WTC11 (cell line): ENCODE measurements at regions not wholly inside any gene's neighbourhood (a gene's known extent, or its start where the extent isn't known, plus 50 kb on each side); places are given as distances from the start of the nearest gene placed in this dataset.

Experiments
- ETV6 ChIP-seq: sonication (generic); formaldehyde crosslinking; IDR thresholded peaks from 2 replicates; pipeline ENCODE4 v1.8.1; 2022; ENCODE audit warnings: mild to moderate bottlenecking, missing genetic modification reagents
- HMGA2 ChIP-seq: fragments of 250-450 bp; sonication (Bioruptor Pico); IDR thresholded peaks from 2 replicates; pipeline ENCODE4 v1.4.0; 2021; ENCODE audit warnings: mild to moderate bottlenecking, moderate library complexity
- IRF2 ChIP-seq: sonication (generic); formaldehyde crosslinking; IDR thresholded peaks from 2 replicates; pipeline ENCODE4 v1.8.0; 2022; ENCODE audit warnings: low read depth, missing genetic modification reagents, borderline replicate concordance
- JUN ChIP-seq: sonication (generic); formaldehyde crosslinking; IDR thresholded peaks from 2 replicates; pipeline ENCODE4 v1.8.0; 2023; ENCODE audit warnings: mild to moderate bottlenecking, missing genetic modification reagents
- NFE2L1 ChIP-seq: sonication (generic); formaldehyde crosslinking; IDR thresholded peaks from 2 replicates; pipeline ENCODE4 v1.8.1; 2023; ENCODE audit warnings: missing genetic modification reagents
- NR2C2 ChIP-seq: sonication (generic); formaldehyde crosslinking; IDR thresholded peaks from 2 replicates; pipeline ENCODE4 v1.8.0; 2022; ENCODE audit warnings: mild to moderate bottlenecking, missing genetic modification reagents
- NR3C1 ChIP-seq: sonication (generic); formaldehyde crosslinking; conservative IDR thresholded peaks from 2 replicates; pipeline ENCODE4 v1.8.1; 2023; ENCODE audit warnings: low read depth, mild to moderate bottlenecking, missing genetic modification reagents
- PRRX2 ChIP-seq: fragments of 250-450 bp; sonication (Bioruptor Pico); IDR thresholded peaks from 2 replicates; pipeline ENCODE4 v1.8.0; 2021; ENCODE audit warnings: mild to moderate bottlenecking
- TEAD4 ChIP-seq: sonication (generic); formaldehyde crosslinking; IDR thresholded peaks from 2 replicates; pipeline ENCODE4 v1.8.0; 2022; ENCODE audit warnings: mild to moderate bottlenecking, missing genetic modification reagents
- ZNF121 ChIP-seq: sonication (generic); formaldehyde crosslinking; IDR thresholded peaks from 2 replicates; pipeline ENCODE4 v1.8.0; 2023; ENCODE audit warnings: missing genetic modification reagents
- TF ChIP-seq, protein P1 (sequence below): fragments of 200-600 bp; IDR thresholded peaks from 2 replicates; pipeline ENCODE4 v1.8.0; 2022; ENCODE audit warnings: antibody characterized with exemption
- TF ChIP-seq, protein P2 (sequence below): sonication (generic); formaldehyde crosslinking; IDR thresholded peaks from 2 replicates; pipeline ENCODE4 v1.8.1; 2023; ENCODE audit warnings: mild to moderate bottlenecking, missing genetic modification reagents, borderline replicate concordance
- TF ChIP-seq, protein P3 (sequence below): sonication (generic); formaldehyde crosslinking; IDR thresholded peaks from 2 replicates; pipeline ENCODE4 v1.8.0; 2023; ENCODE audit warnings: missing genetic modification reagents, mild to moderate bottlenecking, borderline replicate concordance
- TF ChIP-seq, protein P4 (sequence below): sonication (generic); formaldehyde crosslinking; IDR thresholded peaks from 2 replicates; pipeline ENCODE4 v1.8.0; 2022; ENCODE audit warnings: mild to moderate bottlenecking, missing genetic modification reagents

DNA sequence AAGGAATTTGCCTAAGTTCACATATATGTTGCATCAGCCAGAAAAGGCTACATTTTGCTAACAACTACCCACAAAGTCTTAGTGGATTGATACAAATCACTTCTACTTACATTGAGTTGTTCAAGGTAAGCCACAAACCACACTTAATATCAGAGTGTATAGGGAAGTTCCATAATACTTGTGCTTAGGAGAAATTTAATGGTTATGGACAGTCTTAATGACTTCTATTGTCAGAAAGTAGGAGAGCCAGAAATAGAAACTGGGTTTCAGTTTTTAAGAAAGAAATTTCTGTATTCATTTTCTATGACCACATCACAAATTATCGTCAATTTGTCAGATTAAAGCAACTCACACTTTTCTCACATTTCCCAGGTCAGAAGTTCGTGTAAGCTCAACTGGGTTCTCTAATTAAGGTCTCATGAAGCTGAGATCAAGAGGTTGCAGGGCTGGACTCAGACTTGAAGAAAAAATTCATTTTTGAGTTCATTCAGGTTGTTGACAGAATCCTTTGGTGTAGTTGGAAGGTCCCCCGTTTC is 695.7 kb downstream of the CDH11 start:
- TF ChIP-seq HMGA2 (CRISPR knock-in tag) (no peak), ZNF121 (CRISPR knock-in tag) (no peak), NFE2L1 (CRISPR knock-in tag) (no peak), PRRX2 (CRISPR knock-in tag) (no peak), JUN (CRISPR knock-in tag) (no peak), NR2C2 (no peak), ETV6 (CRISPR knock-in tag) (no peak), TEAD4 (CRISPR knock-in tag) (no peak), IRF2 (CRISPR knock-in tag) (no peak), NR3C1 (CRISPR knock-in tag) (no peak)
- TF ChIP-seq, protein P1, sequence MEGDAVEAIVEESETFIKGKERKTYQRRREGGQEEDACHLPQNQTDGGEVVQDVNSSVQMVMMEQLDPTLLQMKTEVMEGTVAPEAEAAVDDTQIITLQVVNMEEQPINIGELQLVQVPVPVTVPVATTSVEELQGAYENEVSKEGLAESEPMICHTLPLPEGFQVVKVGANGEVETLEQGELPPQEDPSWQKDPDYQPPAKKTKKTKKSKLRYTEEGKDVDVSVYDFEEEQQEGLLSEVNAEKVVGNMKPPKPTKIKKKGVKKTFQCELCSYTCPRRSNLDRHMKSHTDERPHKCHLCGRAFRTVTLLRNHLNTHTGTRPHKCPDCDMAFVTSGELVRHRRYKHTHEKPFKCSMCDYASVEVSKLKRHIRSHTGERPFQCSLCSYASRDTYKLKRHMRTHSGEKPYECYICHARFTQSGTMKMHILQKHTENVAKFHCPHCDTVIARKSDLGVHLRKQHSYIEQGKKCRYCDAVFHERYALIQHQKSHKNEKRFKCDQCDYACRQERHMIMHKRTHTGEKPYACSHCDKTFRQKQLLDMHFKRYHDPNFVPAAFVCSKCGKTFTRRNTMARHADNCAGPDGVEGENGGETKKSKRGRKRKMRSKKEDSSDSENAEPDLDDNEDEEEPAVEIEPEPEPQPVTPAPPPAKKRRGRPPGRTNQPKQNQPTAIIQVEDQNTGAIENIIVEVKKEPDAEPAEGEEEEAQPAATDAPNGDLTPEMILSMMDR, result no peak
- TF ChIP-seq, protein P2, sequence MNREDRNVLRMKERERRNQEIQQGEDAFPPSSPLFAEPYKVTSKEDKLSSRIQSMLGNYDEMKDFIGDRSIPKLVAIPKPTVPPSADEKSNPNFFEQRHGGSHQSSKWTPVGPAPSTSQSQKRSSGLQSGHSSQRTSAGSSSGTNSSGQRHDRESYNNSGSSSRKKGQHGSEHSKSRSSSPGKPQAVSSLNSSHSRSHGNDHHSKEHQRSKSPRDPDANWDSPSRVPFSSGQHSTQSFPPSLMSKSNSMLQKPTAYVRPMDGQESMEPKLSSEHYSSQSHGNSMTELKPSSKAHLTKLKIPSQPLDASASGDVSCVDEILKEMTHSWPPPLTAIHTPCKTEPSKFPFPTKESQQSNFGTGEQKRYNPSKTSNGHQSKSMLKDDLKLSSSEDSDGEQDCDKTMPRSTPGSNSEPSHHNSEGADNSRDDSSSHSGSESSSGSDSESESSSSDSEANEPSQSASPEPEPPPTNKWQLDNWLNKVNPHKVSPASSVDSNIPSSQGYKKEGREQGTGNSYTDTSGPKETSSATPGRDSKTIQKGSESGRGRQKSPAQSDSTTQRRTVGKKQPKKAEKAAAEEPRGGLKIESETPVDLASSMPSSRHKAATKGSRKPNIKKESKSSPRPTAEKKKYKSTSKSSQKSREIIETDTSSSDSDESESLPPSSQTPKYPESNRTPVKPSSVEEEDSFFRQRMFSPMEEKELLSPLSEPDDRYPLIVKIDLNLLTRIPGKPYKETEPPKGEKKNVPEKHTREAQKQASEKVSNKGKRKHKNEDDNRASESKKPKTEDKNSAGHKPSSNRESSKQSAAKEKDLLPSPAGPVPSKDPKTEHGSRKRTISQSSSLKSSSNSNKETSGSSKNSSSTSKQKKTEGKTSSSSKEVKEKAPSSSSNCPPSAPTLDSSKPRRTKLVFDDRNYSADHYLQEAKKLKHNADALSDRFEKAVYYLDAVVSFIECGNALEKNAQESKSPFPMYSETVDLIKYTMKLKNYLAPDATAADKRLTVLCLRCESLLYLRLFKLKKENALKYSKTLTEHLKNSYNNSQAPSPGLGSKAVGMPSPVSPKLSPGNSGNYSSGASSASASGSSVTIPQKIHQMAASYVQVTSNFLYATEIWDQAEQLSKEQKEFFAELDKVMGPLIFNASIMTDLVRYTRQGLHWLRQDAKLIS (CRISPR knock-in tag), result no peak
- TF ChIP-seq, protein P3, sequence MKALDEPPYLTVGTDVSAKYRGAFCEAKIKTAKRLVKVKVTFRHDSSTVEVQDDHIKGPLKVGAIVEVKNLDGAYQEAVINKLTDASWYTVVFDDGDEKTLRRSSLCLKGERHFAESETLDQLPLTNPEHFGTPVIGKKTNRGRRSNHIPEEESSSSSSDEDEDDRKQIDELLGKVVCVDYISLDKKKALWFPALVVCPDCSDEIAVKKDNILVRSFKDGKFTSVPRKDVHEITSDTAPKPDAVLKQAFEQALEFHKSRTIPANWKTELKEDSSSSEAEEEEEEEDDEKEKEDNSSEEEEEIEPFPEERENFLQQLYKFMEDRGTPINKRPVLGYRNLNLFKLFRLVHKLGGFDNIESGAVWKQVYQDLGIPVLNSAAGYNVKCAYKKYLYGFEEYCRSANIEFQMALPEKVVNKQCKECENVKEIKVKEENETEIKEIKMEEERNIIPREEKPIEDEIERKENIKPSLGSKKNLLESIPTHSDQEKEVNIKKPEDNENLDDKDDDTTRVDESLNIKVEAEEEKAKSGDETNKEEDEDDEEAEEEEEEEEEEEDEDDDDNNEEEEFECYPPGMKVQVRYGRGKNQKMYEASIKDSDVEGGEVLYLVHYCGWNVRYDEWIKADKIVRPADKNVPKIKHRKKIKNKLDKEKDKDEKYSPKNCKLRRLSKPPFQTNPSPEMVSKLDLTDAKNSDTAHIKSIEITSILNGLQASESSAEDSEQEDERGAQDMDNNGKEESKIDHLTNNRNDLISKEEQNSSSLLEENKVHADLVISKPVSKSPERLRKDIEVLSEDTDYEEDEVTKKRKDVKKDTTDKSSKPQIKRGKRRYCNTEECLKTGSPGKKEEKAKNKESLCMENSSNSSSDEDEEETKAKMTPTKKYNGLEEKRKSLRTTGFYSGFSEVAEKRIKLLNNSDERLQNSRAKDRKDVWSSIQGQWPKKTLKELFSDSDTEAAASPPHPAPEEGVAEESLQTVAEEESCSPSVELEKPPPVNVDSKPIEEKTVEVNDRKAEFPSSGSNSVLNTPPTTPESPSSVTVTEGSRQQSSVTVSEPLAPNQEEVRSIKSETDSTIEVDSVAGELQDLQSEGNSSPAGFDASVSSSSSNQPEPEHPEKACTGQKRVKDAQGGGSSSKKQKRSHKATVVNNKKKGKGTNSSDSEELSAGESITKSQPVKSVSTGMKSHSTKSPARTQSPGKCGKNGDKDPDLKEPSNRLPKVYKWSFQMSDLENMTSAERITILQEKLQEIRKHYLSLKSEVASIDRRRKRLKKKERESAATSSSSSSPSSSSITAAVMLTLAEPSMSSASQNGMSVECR (CRISPR knock-in tag), result no peak
- TF ChIP-seq, protein P4, sequence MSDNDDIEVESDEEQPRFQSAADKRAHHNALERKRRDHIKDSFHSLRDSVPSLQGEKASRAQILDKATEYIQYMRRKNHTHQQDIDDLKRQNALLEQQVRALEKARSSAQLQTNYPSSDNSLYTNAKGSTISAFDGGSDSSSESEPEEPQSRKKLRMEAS (CRISPR knock-in tag), result no peak
